WERI-Rb-1 (cell line): ENCODE measurements at regions not wholly inside any gene's neighbourhood (a gene's known extent, or its start where the extent isn't known, plus 50 kb on each side); places are given as distances from the start of the nearest gene placed in this dataset.
"Not testable (repeated sequence)": the region's sequence is repeated elsewhere in the genome, so short reads cannot be mapped to it uniquely, and the experiment has no call there.

Source experiments
- DNase-seq: peaks from one replicate; pipeline ENCODE4 v3.0.0-alpha.2; 2020
- H3K27ac ChIP-seq: fragments of 250-450 bp; sonication (Bioruptor Pico); 2 replicates; pipeline ENCODE4 v1.5.1; 2020; ENCODE audit warnings: mild to moderate bottlenecking, moderate library complexity
- H3K27me3 ChIP-seq: fragments of 250-450 bp; sonication (Bioruptor Pico); 2 replicates; pipeline ENCODE4 v1.5.1; 2021; ENCODE audit warnings: mild to moderate bottlenecking, low read depth, moderate library complexity; ENCODE audit not compliant: insufficient read depth, severe bottlenecking
- H3K36me3 ChIP-seq: fragments of 250-450 bp; sonication (Bioruptor Pico); 2 replicates; pipeline ENCODE4 v1.5.1; 2020; ENCODE audit warnings: mild to moderate bottlenecking, moderate library complexity
- H3K4me3 ChIP-seq: 2 replicates; pipeline ENCODE4 v1.5.1; 2011; ENCODE audit warnings: low read depth, mild to moderate bottlenecking, control low read depth, low read length
- H3K9me3 ChIP-seq: fragments of 250-450 bp; sonication (Bioruptor Pico); 2 replicates; pipeline ENCODE4 v1.5.1; 2021; ENCODE audit warnings: mild to moderate bottlenecking, moderate library complexity; ENCODE audit not compliant: severe bottlenecking
- CTCF ChIP-seq: IDR thresholded peaks from 2 replicates; pipeline ENCODE4 v1.5.1; 2011; ENCODE audit warnings: low read depth, mild to moderate bottlenecking, control low read depth, inconsistent platforms, low read length

- H3K27me3 ChIP-seq: no peaks in the 10 kb centered on the region
- H3K9me3 ChIP-seq: no peaks in the 10 kb centered on the region
- no peak overlapping the region for H3K4me3 ChIP-seq
- DNase-seq: no peak
- H3K36me3 ChIP-seq: no peaks in the 10 kb centered on the region
- no peak overlapping the region for H3K27ac ChIP-seq
- TF ChIP-seq CTCF: no peak
Observed at GRCh38 chr4:158958489-158959270, 144.2 kb upstream of the RAPGEF2 start.

- H3K9me3 ChIP-seq: peaks cover 2% of the 10 kb centered on the region
- H3K27me3 ChIP-seq: no peaks in the 10 kb centered on the region
- H3K36me3 ChIP-seq: no peaks in the 10 kb centered on the region
- DNase-seq: no peak
- no peak overlapping the region for H3K4me3 ChIP-seq
- H3K27ac ChIP-seq: no peak overlapping the region
- no peak for TF ChIP-seq CTCF
Observed at GRCh38 chr4:158962393-158962792, 140.5 kb upstream of the RAPGEF2 start.

- H3K27me3 ChIP-seq, DNase-seq, H3K4me3 ChIP-seq, H3K27ac ChIP-seq, H3K9me3 ChIP-seq, H3K36me3 ChIP-seq: not testable (repeated sequence)
Observed at GRCh38 chr4:158963282-158963681, 139.6 kb upstream of the RAPGEF2 start.

DNA sequence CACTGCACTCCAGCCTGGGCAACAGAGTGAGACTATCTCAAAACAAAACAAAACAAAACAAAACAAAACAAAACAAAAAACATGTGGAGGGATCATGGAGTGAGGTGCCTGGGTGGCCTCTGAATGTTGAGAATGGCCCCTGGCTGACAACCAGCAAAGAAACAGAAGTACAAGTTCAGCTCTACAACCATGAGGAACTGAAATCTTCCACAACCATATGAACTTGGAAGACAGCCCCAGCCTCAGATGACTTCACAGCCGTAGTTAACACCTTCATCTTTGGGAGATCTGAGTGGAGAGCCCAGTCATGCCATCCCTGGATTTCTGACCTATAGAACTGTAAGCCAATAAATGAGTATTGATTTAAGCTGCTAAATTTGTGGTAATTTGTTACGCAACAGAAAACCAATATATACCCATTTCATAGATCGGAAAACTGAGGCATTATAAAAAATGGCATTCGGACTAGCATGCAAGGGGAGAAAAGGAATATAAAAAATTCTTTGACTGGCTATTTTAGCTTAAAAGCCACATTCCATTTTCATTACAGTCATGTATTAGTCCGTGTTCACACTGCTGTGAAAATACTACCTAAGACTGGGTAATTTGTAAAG is 138.7 kb upstream of the RAPGEF2 start:
- Histone ChIP-seq H3K27me3 (no peaks in the 10 kb centered on the region), H3K4me3 (no peak overlapping the region), H3K27ac (no peak overlapping the region), H3K9me3 (peaks cover 2% of the 10 kb centered on the region), H3K36me3 (no peaks in the 10 kb centered on the region)
- no peak for DNase-seq
- no peak for TF ChIP-seq CTCF

DNA sequence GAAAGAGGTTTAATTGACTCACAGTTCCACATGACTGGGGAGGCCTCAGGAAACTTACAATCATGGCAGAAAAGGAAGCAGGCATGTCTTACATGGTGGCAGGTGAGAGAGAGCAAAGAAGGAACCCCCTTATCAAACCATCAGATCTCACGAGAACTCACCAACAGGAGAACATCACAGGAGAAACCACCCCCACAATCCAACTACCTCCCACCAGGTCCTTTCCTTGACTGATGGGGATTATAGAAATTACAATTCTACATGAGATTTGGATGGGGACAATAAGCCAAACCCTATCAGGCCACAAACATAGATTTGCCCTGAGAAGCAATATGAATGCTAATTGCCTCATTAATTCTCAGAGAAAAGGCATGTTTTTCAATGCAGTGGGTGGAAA is 138.2 kb upstream of the RAPGEF2 start:
- no peak for DNase-seq
- TF ChIP-seq CTCF: no peak
- no peak overlapping the region for H3K4me3 ChIP-seq
- no peaks in the 10 kb centered on the region for H3K36me3 ChIP-seq
- no peak overlapping the region for H3K27ac ChIP-seq
- no peaks in the 10 kb centered on the region for H3K27me3 ChIP-seq
- H3K9me3 ChIP-seq: peaks cover 2% of the 10 kb centered on the region

GRCh38 chr4:158965226-158965625 is 137.7 kb upstream of the RAPGEF2 start:
- H3K4me3 ChIP-seq: no peak overlapping the region
- H3K27ac ChIP-seq: no peak overlapping the region
- DNase-seq: no peak
- peaks cover 2% of the 10 kb centered on the region for H3K9me3 ChIP-seq
- H3K36me3 ChIP-seq: no peaks in the 10 kb centered on the region
- no peak for TF ChIP-seq CTCF
- no peaks in the 10 kb centered on the region for H3K27me3 ChIP-seq
